Tibial nerve (tissue), 4 donors: ENCODE measurements at regions not wholly inside any gene's neighbourhood (a gene's known extent, or its start where the extent isn't known, plus 50 kb on each side); places are given as distances from the start of the nearest gene placed in this dataset.

Source experiments
- CTCF ChIP-seq, 5 experiments: fragments of 200-600 bp in 3 of 5; fragments of 450-650 bp in 2 of 5; sonication (generic) in 3 of 5; IDR thresholded peaks; one replicate each; pipeline ENCODE4 v1.5.1; 2016 to 2019; ENCODE audit warnings: antibody characterized with exemption in 5 of 5, mild to moderate bottlenecking in 3 of 5, moderate library complexity in 2 of 5
- EP300 ChIP-seq, 2 donors: sonication (generic); formaldehyde crosslinking; IDR thresholded peaks; one replicate each; pipeline ENCODE4 v1.6.1; 2017; ENCODE audit warnings: antibody characterized with exemption in 2 of 2, mild to moderate bottlenecking in 1 of 2
- POLR2A ChIP-seq, 2 donors: fragments of 450-650 bp; IDR thresholded peaks; one replicate each; pipeline ENCODE4 v1.6.1; 2017; ENCODE audit warnings: antibody characterized with exemption in 2 of 2, mild to moderate bottlenecking in 2 of 2, moderate library complexity in 2 of 2

DNA sequence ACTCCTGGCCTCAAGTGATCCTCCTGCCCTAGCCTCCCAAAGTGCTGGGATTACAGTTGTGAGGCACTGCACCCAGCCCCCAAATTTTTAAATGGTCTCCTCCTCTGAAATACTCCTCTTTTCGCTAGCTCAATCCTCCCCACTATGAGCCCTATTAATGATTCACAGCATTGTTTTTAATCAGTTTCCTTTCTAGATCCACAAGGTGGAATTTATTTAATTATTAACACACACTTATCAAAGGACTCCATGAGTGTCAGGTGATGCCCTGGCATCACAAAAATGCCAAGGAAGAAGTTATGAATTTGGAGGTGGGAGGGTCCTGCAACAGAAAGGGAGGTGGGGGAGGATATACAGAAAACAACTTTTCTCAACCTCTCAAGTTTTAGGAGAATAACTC is 806.5 kb downstream of the PRELID2 start:
- TF ChIP-seq EP300 (IDR thresholded peaks at IDR 0.05) (no peak), CTCF (IDR thresholded peaks at IDR 0.05) (no peak), POLR2A (IDR thresholded peaks at IDR 0.05) (no peak)
